Smooth muscle cell (in vitro differentiated cells): ENCODE measurements at regions not wholly inside any gene's neighbourhood (a gene's known extent, or its start where the extent isn't known, plus 50 kb on each side); places are given as distances from the start of the nearest gene placed in this dataset.

ENCODE experiments used
- DNase-seq: peaks from one replicate; lab custom pipeline; 2025; ENCODE audit not compliant: unreplicated experiment; lab: John Stamatoyannopoulos, UW
- H2AFZ ChIP-seq: fragments of 200-600 bp; sonication (generic); 2 replicates; pipeline ENCODE4 v1.6.0; 2016; ENCODE audit warnings: antibody characterized with exemption, low read depth, mild to moderate bottlenecking
- H3F3A ChIP-seq: fragments of 200-600 bp; sonication (generic); 2 replicates; pipeline ENCODE4 v1.6.0; 2017; ENCODE audit warnings: antibody characterized with exemption, low read depth
- H3K27ac ChIP-seq: fragments of 200-600 bp; sonication (generic); 2 replicates; pipeline ENCODE4 v1.5.1; 2016; ENCODE audit warnings: low read depth, mild to moderate bottlenecking
- H3K27me3 ChIP-seq: fragments of 200-600 bp; sonication (generic); 2 replicates; pipeline ENCODE4 v1.6.1; 2016; ENCODE audit warnings: low read depth, mild to moderate bottlenecking
- H3K36me3 ChIP-seq: fragments of 200-600 bp; sonication (generic); 2 replicates; pipeline ENCODE4 v1.5.1; 2016; ENCODE audit warnings: low read depth
- H3K4me1 ChIP-seq: fragments of 200-600 bp; sonication (generic); 2 replicates; pipeline ENCODE4 v1.5.1; 2016; ENCODE audit warnings: low read depth
- H3K4me2 ChIP-seq: fragments of 200-600 bp; sonication (generic); 2 replicates; pipeline ENCODE4 v1.6.0; 2016; ENCODE audit warnings: mild to moderate bottlenecking
- H3K4me3 ChIP-seq: fragments of 200-600 bp; sonication (generic); 2 replicates; pipeline ENCODE4 v1.5.1; 2016; ENCODE audit warnings: mild to moderate bottlenecking
- H3K79me2 ChIP-seq: fragments of 200-600 bp; sonication (generic); 2 replicates; pipeline ENCODE4 v1.6.0; 2016; ENCODE audit warnings: low read depth, mild to moderate bottlenecking
- H3K9ac ChIP-seq: fragments of 200-600 bp; sonication (generic); 2 replicates; pipeline ENCODE4 v1.6.0; 2016; ENCODE audit warnings: low read depth
- H3K9me3 ChIP-seq: fragments of 200-600 bp; sonication (generic); replicated peaks from 2 replicates; pipeline ENCODE4 v1.5.1; 2016; ENCODE audit warnings: low read depth
- H4K20me1 ChIP-seq: fragments of 200-600 bp; sonication (generic); 2 replicates; pipeline ENCODE4 v1.6.0; 2016; ENCODE audit warnings: low read depth
- CTCF ChIP-seq: fragments of 200-600 bp; sonication (generic); IDR thresholded peaks from 2 replicates; pipeline ENCODE4 v1.5.1; 2017; ENCODE audit warnings: borderline replicate concordance, mild to moderate bottlenecking, antibody characterized with exemption; ENCODE audit not compliant: insufficient read depth, poor library complexity, severe bottlenecking
- WGBS: methylation state at CpG from one replicate; pipeline ENCODE4 v1.1.7; 2016; ENCODE audit warnings: low lambda C conversion rate; 5-methylcytosine and 5-hydroxymethylcytosine counted together

- no peak for TF ChIP-seq CTCF
- Histone ChIP-seq H3K79me2 (no peaks in the 10 kb centered on the region), H3K9ac (no peak overlapping the region), H3K27me3 (no peaks in the 10 kb centered on the region), H3K9me3 (no peaks in the 10 kb centered on the region), H2AFZ (no peak overlapping the region), H3K4me2 (no peak overlapping the region), H3K4me3 (no peak overlapping the region), H3F3A (no peaks in the 10 kb centered on the region), H3K27ac (no peak overlapping the region), H4K20me1 (no peaks in the 10 kb centered on the region), H3K4me1 (no peaks in the 10 kb centered on the region), H3K36me3 (no peaks in the 10 kb centered on the region)
- no peak for DNase-seq
- WGBS: 97% methylated on average over 1 of the region's 1 CpG
Observed at GRCh38 chr2:204425821-204426220, 119.5 kb upstream of the PARD3B start.

GRCh38 chr2:204428675-204429074 is 116.6 kb upstream of the PARD3B start:
- H3K9me3 ChIP-seq: peaks cover 15% of the 10 kb centered on the region
- H4K20me1 ChIP-seq: no peaks in the 10 kb centered on the region
- no peaks in the 10 kb centered on the region for H3F3A ChIP-seq
- no peak for DNase-seq
- H3K9ac ChIP-seq: no peak overlapping the region
- no peak overlapping the region for H3K27ac ChIP-seq
- H3K36me3 ChIP-seq: no peaks in the 10 kb centered on the region
- no peaks in the 10 kb centered on the region for H3K79me2 ChIP-seq
- no peaks in the 10 kb centered on the region for H3K4me1 ChIP-seq
- H2AFZ ChIP-seq: no peak overlapping the region
- no peak overlapping the region for H3K4me3 ChIP-seq
- no peak overlapping the region for H3K4me2 ChIP-seq
- no peak for TF ChIP-seq CTCF
- H3K27me3 ChIP-seq: no peaks in the 10 kb centered on the region

GRCh38 chr2:204431529-204431928 is 113.7 kb upstream of the PARD3B start:
- H3F3A ChIP-seq: no peaks in the 10 kb centered on the region
- WGBS: 71% methylated on average over 1 of the region's 1 CpG
- H4K20me1 ChIP-seq: no peaks in the 10 kb centered on the region
- H3K4me2 ChIP-seq: no peak overlapping the region
- H3K4me3 ChIP-seq: no peak overlapping the region
- no peak overlapping the region for H2AFZ ChIP-seq
- H3K27ac ChIP-seq: no peak overlapping the region
- H3K9ac ChIP-seq: no peak overlapping the region
- no peaks in the 10 kb centered on the region for H3K36me3 ChIP-seq
- H3K9me3 ChIP-seq: peaks cover 15% of the 10 kb centered on the region
- H3K27me3 ChIP-seq: no peaks in the 10 kb centered on the region
- H3K79me2 ChIP-seq: no peaks in the 10 kb centered on the region
- TF ChIP-seq CTCF: no peak
- no peak for DNase-seq
- H3K4me1 ChIP-seq: no peaks in the 10 kb centered on the region

- Histone ChIP-seq H3K79me2 (no peaks in the 10 kb centered on the region), H3K27me3 (no peaks in the 10 kb centered on the region), H2AFZ (no peak overlapping the region), H3K4me3 (no peak overlapping the region), H4K20me1 (no peaks in the 10 kb centered on the region), H3K4me2 (no peak overlapping the region), H3K4me1 (no peaks in the 10 kb centered on the region), H3F3A (no peaks in the 10 kb centered on the region), H3K36me3 (no peaks in the 10 kb centered on the region), H3K9me3 (peaks cover 15% of the 10 kb centered on the region), H3K27ac (no peak overlapping the region), H3K9ac (no peak overlapping the region)
- no peak for TF ChIP-seq CTCF
- no peak for DNase-seq
- WGBS: 95% methylated on average over 6 of the region's 6 CpGs
Observed at GRCh38 chr2:204432196-204432595, 113.1 kb upstream of the PARD3B start.
